PC-9 (cell line): ENCODE measurements at regions not wholly inside any gene's neighbourhood (a gene's known extent, or its start where the extent isn't known, plus 50 kb on each side); places are given as distances from the start of the nearest gene placed in this dataset.

Experiments
- CTCF ChIP-seq: fragments of 200-600 bp; sonication (generic); conservative IDR thresholded peaks from 2 replicates; pipeline ENCODE4 v1.6.1; 2017; ENCODE audit warnings: mixed run types, antibody characterized with exemption, mild to moderate bottlenecking, moderate library complexity
- EZH2 ChIP-seq: fragments of 200-600 bp; sonication (generic); IDR thresholded peaks from 2 replicates; pipeline ENCODE4 v1.8.0; 2017; ENCODE audit warnings: antibody characterized with exemption, low read depth

DNA sequence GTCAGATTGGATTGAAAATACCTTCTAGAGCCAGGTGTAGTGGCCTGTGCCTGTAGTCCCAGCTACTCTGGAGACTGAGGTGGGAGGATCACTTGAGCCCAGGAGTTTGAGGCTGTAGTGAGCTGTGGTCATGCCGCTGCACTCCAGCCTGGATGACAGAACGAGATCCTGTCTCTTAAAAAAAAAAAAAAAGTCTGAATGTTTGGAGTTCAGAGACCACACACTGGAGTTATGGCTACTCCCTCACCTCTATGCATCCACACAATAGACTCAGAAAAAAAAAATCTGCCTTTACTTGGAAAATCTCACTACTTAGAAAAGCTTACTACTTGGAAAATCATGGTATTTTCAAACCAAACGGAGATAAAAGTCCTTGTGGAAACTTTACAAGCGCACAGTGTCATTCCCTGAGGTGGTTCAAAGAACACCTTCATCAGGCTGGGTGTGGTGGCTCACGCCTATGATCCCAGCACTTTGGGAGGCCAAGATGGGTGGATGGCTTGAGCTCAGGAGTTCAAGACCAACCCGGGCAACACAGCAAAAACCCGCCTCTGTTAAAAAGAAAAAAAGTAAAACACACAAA, 63.9 kb upstream of the PICALM start:
- TF ChIP-seq CTCF (no peak), EZH2 (no peak)
